GM12874 (cell line): ENCODE measurements at regions not wholly inside any gene's neighbourhood (a gene's known extent, or its start where the extent isn't known, plus 50 kb on each side); places are given as distances from the start of the nearest gene placed in this dataset.

Experiments
- TF ChIP-seq, protein P1 (sequence below): IDR thresholded peaks from 2 replicates; pipeline ENCODE4 v1.5.1; 2011; ENCODE audit warnings: low read depth, mild to moderate bottlenecking, control low read depth, low read length, moderate library complexity; ENCODE audit not compliant: insufficient read depth

GRCh38 chr2:104762031-104762430 is 91.9 kb upstream of the POU3F3 start:
- TF ChIP-seq, protein P1, sequence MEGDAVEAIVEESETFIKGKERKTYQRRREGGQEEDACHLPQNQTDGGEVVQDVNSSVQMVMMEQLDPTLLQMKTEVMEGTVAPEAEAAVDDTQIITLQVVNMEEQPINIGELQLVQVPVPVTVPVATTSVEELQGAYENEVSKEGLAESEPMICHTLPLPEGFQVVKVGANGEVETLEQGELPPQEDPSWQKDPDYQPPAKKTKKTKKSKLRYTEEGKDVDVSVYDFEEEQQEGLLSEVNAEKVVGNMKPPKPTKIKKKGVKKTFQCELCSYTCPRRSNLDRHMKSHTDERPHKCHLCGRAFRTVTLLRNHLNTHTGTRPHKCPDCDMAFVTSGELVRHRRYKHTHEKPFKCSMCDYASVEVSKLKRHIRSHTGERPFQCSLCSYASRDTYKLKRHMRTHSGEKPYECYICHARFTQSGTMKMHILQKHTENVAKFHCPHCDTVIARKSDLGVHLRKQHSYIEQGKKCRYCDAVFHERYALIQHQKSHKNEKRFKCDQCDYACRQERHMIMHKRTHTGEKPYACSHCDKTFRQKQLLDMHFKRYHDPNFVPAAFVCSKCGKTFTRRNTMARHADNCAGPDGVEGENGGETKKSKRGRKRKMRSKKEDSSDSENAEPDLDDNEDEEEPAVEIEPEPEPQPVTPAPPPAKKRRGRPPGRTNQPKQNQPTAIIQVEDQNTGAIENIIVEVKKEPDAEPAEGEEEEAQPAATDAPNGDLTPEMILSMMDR = no peak

- TF ChIP-seq, protein P1 = no peak
Observed at GRCh38 chr2:104766683-104767082, 87.2 kb upstream of the POU3F3 start.

DNA sequence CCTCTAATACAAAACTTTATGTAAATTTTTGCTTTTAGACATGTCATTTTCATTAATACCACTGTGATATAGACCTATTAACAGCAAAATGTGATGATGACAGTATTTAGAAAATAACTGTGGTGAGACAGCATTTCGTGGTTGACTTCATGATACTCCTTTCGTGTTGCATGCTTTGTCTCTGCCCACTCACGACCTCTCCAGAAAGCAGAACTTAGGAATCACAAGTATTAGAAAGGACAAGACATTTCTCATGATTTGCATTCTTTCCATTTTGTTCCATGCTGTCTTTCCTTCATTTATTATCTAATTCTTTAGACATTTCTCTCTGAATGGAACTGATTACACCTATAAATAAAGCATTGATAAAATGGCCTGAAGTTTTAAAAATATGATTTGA is 85.2 kb upstream of the POU3F3 start:
- TF ChIP-seq, protein P1 = no peak

DNA sequence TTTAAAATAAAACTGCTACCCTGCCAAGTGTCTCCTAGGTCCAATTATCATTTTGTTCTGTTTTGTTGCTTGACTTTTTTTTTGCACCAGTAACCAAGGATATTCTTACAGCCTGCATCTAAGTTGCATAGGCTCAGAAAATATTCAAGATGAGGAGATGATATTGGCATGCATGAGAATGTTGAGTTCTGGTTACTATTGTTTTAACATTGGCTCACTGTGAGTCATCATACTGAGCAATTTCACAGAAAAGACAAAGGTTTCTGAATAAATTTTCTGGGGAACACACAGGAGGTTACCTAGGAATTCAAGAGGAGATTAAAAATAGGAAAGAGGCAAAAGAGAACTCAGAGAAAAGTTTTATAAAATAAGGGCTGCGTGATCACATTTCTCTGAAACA is 84.8 kb upstream of the POU3F3 start:
- TF ChIP-seq, protein P1 = no peak

DNA sequence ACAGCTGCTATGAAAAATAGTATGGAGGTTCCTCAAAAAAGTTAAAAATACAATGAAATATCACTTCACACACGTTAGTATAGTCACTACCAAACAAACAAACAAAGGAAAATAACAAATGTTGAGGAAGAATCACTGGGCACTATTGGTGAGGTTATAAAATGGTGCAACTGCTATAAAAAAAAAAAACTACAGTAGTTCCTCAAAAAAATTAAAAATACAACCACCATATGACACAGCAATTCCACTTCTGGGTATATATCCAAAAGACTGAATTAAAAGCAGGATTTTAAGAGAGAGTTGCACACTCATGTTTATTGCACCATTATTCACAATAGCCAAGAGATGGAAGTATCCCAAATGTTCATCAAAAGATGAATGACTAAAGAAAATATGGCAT is 80.9 kb upstream of the POU3F3 start:
- TF ChIP-seq, protein P1 = no peak

DNA sequence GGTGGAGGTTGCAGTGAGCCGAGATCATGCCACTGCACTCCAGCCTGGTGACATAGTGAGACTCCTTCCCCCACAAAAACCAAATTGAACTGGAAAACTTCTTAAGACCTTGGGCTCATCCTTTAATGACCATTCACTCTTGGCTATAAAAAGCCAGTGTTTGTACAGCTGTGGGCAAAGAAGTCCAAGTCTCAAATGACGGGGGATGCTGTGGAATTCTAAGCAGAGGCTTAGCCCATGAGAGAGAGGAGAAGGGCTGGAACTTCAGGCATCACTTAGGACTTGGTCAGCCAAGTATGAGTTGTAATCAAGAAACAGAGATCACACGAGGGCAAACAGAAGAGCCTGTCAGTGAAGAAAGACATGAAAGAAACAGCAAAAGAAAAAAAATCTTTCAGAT is 79.3 kb upstream of the POU3F3 start:
- TF ChIP-seq, protein P1 = no peak

- TF ChIP-seq, protein P1 = no peak
Observed at GRCh38 chr2:104777721-104778120, 76.2 kb upstream of the POU3F3 start.

- TF ChIP-seq, protein P1 = no peak
Observed at GRCh38 chr2:104781151-104781550, 72.8 kb upstream of the POU3F3 start.
